ENCODE measurements at regions not wholly inside any gene's neighbourhood (a gene's known extent, or its start where the extent isn't known, plus 50 kb on each side); places are given as distances from the start of the nearest gene placed in this dataset.

GRCh38 chr18:26689226-26689879 is 141.0 kb upstream of the KCTD1 start:
- TF ChIP-seq POLR2A (IDR thresholded peaks at IDR 0.05; ENCODE audit: low read depth, low read length) (no peak), CTCF (IDR thresholded peaks at IDR 0.05; ENCODE audit: extremely low read depth in 1 of 2, insufficient read depth in 1 of 2, low read depth in 1 of 2, low read length in 2 of 2) (no peak), GATA2 (IDR thresholded peaks at IDR 0.05; ENCODE audit: insufficient read depth, insufficient read length, low read depth, low read length) (no peak), MYC (IDR thresholded peaks at IDR 0.05; ENCODE audit: low read depth, low read length) (no peak), MAX (IDR thresholded peaks at IDR 0.05; ENCODE audit: insufficient read depth, insufficient read length) (no peak), POLR2AphosphoS5 (IDR thresholded peaks at IDR 0.05; ENCODE audit: insufficient read depth, low read depth, low read length) (no peak), EZH2 (IDR thresholded peaks at IDR 0.05; ENCODE audit: borderline replicate concordance, low read depth, low read length, severe bottlenecking) (no peak)

All from endothelial cell of umbilical vein (primary cell).